Adrenal gland (tissue), 5 donors: ENCODE measurements at regions not wholly inside any gene's neighbourhood (a gene's known extent, or its start where the extent isn't known, plus 50 kb on each side); places are given as distances from the start of the nearest gene placed in this dataset.

Experiments used
- POLR2A ChIP-seq, 2 donors: fragments of 450-650 bp; IDR thresholded peaks; one replicate each; pipeline ENCODE4 v1.6.1; 2017; ENCODE audit warnings: antibody characterized with exemption in 2 of 2, mild to moderate bottlenecking in 2 of 2, moderate library complexity in 1 of 2
- TF ChIP-seq, protein P1 (sequence below), 6 experiments: fragments of 450-650 bp in 4 of 6; fragments of 200-600 bp in 2 of 6; sonication (generic) in 1 of 6; IDR thresholded peaks; 1 replicate in 5 of 6; 2 replicates in 1 of 6; pipeline versions ENCODE4 v1.5.1 to v1.8.0; 2016 to 2021; ENCODE audit warnings: antibody characterized with exemption in 6 of 6, mild to moderate bottlenecking in 2 of 6, moderate library complexity in 1 of 6
- donor health status: DM: no; HTN: no; CAD: no.

DNA sequence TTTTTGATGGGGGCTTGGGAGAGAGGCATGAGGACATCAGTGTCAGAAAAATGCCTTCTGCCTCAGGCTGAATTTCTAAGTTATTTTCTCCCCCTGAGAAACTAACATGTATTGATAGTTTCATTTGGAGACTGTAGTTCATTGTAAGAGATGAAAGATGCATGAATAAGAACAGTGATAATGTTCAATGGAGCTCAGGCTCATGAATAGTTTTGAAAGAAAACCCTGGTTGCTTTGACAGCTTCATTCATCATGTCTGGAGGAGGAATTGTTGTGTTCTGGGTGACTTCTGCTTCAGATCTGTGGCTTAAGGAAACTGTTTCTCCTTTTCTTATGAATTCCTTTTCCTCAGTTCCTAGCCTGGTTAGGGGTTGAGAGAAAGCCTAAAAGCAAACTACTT lies 204.0 kb upstream of the LRRC3B start:
- TF ChIP-seq, protein P1, sequence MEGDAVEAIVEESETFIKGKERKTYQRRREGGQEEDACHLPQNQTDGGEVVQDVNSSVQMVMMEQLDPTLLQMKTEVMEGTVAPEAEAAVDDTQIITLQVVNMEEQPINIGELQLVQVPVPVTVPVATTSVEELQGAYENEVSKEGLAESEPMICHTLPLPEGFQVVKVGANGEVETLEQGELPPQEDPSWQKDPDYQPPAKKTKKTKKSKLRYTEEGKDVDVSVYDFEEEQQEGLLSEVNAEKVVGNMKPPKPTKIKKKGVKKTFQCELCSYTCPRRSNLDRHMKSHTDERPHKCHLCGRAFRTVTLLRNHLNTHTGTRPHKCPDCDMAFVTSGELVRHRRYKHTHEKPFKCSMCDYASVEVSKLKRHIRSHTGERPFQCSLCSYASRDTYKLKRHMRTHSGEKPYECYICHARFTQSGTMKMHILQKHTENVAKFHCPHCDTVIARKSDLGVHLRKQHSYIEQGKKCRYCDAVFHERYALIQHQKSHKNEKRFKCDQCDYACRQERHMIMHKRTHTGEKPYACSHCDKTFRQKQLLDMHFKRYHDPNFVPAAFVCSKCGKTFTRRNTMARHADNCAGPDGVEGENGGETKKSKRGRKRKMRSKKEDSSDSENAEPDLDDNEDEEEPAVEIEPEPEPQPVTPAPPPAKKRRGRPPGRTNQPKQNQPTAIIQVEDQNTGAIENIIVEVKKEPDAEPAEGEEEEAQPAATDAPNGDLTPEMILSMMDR (IDR thresholded peaks at IDR 0.05) = no peak
- TF ChIP-seq POLR2A (IDR thresholded peaks at IDR 0.05) = no peak
